Keratinocyte (primary cell): ENCODE measurements at regions not wholly inside any gene's neighbourhood (a gene's known extent, or its start where the extent isn't known, plus 50 kb on each side); places are given as distances from the start of the nearest gene placed in this dataset.

Experiments used
- CTCF ChIP-seq, 3 experiments: IDR thresholded peaks in 1 of 3; conservative IDR thresholded peaks in 1 of 3; optimal IDR thresholded peaks in 1 of 3; 2 replicates in 2 of 3; 3 replicates in 1 of 3; pipeline versions ENCODE3 to v1.5.1; 2011; ENCODE audit warnings: low read length in 3 of 3, mild to moderate bottlenecking in 3 of 3, moderate library complexity in 2 of 3, control low read depth in 1 of 3, inconsistent platforms in 1 of 3; ENCODE audit not compliant: insufficient read depth in 2 of 3; ENCODE audit errors: extremely low read depth in 1 of 3
- EZH2 ChIP-seq: IDR thresholded peaks from one replicate; pipeline ENCODE4 v1.6.1; 2012; ENCODE audit warnings: inconsistent platforms, mild to moderate bottlenecking, low read length, moderate library complexity

GRCh38 chr9:86676396-86676795 is 270.9 kb downstream of the GAS1 start:
- TF ChIP-seq CTCF (optimal IDR thresholded peaks at IDR 0.05 in 1 of 3, IDR thresholded peaks at IDR 0.05 in 1 of 3, conservative IDR thresholded peaks at IDR 0.05 in 1 of 3; ENCODE audit: extremely low read depth in 1 of 3, insufficient read depth in 2 of 3, low read length in 3 of 3), result no peak
- TF ChIP-seq EZH2, result no peak
